ENCODE measurements at regions not wholly inside any gene's neighbourhood (a gene's known extent, or its start where the extent isn't known, plus 50 kb on each side); places are given as distances from the start of the nearest gene placed in this dataset.

GRCh38 chr5:157965989-157966388 lies 107.0 kb upstream of the CLINT1 start:
- no peak overlapping the region for H3K4me2 ChIP-seq (ENCODE audit: low read depth, low read length)
- in situ Hi-C loops (cut with HindIII; ENCODE audit: extremely low pct_ligation_motif_present, low pct_unique_long_range_greater_than_20kb) (no loop called here), intact Hi-C loops (cut with micrococcal nuclease; ENCODE audit: unreplicated experiment) (no loop called here)
- FAIRE-seq: no peak
- ATAC-seq: no peak
- no TSS peak for BruUV-seq (replicated peaks)
- POLR2A ChIA-PET: no interaction called here
- H3K4me3 ChIP-seq (replicated peaks in 1 of 3; ENCODE audit: insufficient read depth in 1 of 3, low read depth in 2 of 3, low read length in 3 of 3): no peak overlapping the region
- no peak overlapping the region for H3K27ac ChIP-seq (ENCODE audit: extremely low read length, insufficient read depth, low read length)
- WGBS (ENCODE audit: low lambda C conversion rate): 54% methylated on average over 9 of the region's 9 CpGs
- H3K36me3 ChIP-seq (replicated peaks in 1 of 2; ENCODE audit: control insufficient read depth in 1 of 2, insufficient read depth in 2 of 2, low read length in 2 of 2): no peaks in the 10 kb centered on the region
- DNase-seq (ENCODE audit: low spot score): no peak
- no peak overlapping the region for H3K9ac ChIP-seq (ENCODE audit: insufficient read depth, low read depth, low read length)
- H4K20me1 ChIP-seq (ENCODE audit: insufficient read depth, low read length): no peaks in the 10 kb centered on the region
- H3K27me3 ChIP-seq (ENCODE audit: control insufficient read depth in 1 of 2, insufficient read depth in 2 of 2, low read length in 2 of 2): peaks cover 0 to 5% of the 10 kb centered on the region in 2 experiments; a peak in 2 of 5 replicates
- no peaks in the 10 kb centered on the region for H3K79me2 ChIP-seq (ENCODE audit: insufficient read depth, low read length)
- no peaks in the 10 kb centered on the region for H3K9me3 ChIP-seq (ENCODE audit: low read length)
- CTCF ChIA-PET (ENCODE audit: low intra/inter-chr PET ratio, low total read pairs): no interaction called here
- H3K4me1 ChIP-seq (ENCODE audit: insufficient read depth, low read length): no peaks in the 10 kb centered on the region
- H2AFZ ChIP-seq (ENCODE audit: low read length): no peak overlapping the region
- TF ChIP-seq SRSF9 (IDR thresholded peaks at IDR 0.05; ENCODE audit: borderline replicate concordance, insufficient read depth, low read depth, low read length, poor library complexity, severe bottlenecking) (no peak), ZNF362 (CRISPR knock-in tag; IDR thresholded peaks at IDR 0.05; ENCODE audit: borderline replicate concordance) (no peak), ZNF691 (CRISPR knock-in tag; IDR thresholded peaks at IDR 0.05; ENCODE audit: borderline replicate concordance, low read depth) (no peak), ZNF777 (CRISPR knock-in tag; IDR thresholded peaks at IDR 0.05) (no peak), ZNF605 (CRISPR knock-in tag; IDR thresholded peaks at IDR 0.05) (no peak), AFF4 (CRISPR knock-in tag; IDR thresholded peaks at IDR 0.05) (no peak), CAMTA2 (CRISPR knock-in tag; IDR thresholded peaks at IDR 0.05; ENCODE audit: borderline replicate concordance) (no peak), ZFP36 (IDR thresholded peaks at IDR 0.05; ENCODE audit: borderline replicate concordance, low read depth, low read length, partially characterized antibody) (no peak), ZNF740 (CRISPR knock-in tag; IDR thresholded peaks at IDR 0.05) (no peak), PHF8 (CRISPR knock-in tag; IDR thresholded peaks at IDR 0.05) (no peak), JDP2 (CRISPR knock-in tag; IDR thresholded peaks at IDR 0.05; ENCODE audit: borderline replicate concordance) (no peak), RXRB (CRISPR knock-in tag; IDR thresholded peaks at IDR 0.05; ENCODE audit: borderline replicate concordance) (no peak), ZSCAN25 (CRISPR knock-in tag; IDR thresholded peaks at IDR 0.05) (no peak), KLF6 (CRISPR knock-in tag; IDR thresholded peaks at IDR 0.05) (no peak), PITX1 (CRISPR knock-in tag; IDR thresholded peaks at IDR 0.05) (no peak), ZNF879 (CRISPR knock-in tag; IDR thresholded peaks at IDR 0.05) (no peak), SP140L (CRISPR knock-in tag; IDR thresholded peaks at IDR 0.05; ENCODE audit: borderline replicate concordance) (no peak)
